PC-9 (cell line): ENCODE measurements at regions not wholly inside any gene's neighbourhood (a gene's known extent, or its start where the extent isn't known, plus 50 kb on each side); places are given as distances from the start of the nearest gene placed in this dataset.

Source experiments
- CTCF ChIP-seq: fragments of 200-600 bp; sonication (generic); conservative IDR thresholded peaks from 2 replicates; pipeline ENCODE4 v1.6.1; 2017; ENCODE audit warnings: mixed run types, antibody characterized with exemption, mild to moderate bottlenecking, moderate library complexity
- EZH2 ChIP-seq: fragments of 200-600 bp; sonication (generic); IDR thresholded peaks from 2 replicates; pipeline ENCODE4 v1.8.0; 2017; ENCODE audit warnings: antibody characterized with exemption, low read depth

GRCh38 chr4:173943547-173943946 lies 339.9 kb downstream of the FBXO8 start:
- TF ChIP-seq CTCF = no peak
- TF ChIP-seq EZH2 = no peak
